Naive thymus-derived CD4-positive, alpha-beta T cell (primary cell): ENCODE measurements at regions not wholly inside any gene's neighbourhood (a gene's known extent, or its start where the extent isn't known, plus 50 kb on each side); places are given as distances from the start of the nearest gene placed in this dataset.
"Not testable (repeated sequence)": the region's sequence is repeated elsewhere in the genome, so short reads cannot be mapped to it uniquely, and the experiment has no call there.

ENCODE experiments used
- ATAC-seq: fragments of 150-1000 bp; cut with Tn5 transposase; 2 replicates; pipeline ENCODE4 v1.10.0; 2021; ENCODE audit warnings: mild to moderate bottlenecking, moderate library complexity
- CTCF ChIA-PET: fragments of 350-600 bp; sonication (Branson Sonifier 250); formaldehyde crosslinking; loops from one replicate; lab custom pipeline; 2021; ENCODE audit warnings: antibody characterized with exemption; lab: Charles Lee
- POLR2A ChIA-PET: fragments of 350-600 bp; sonication (Branson Sonifier 250); formaldehyde crosslinking; loops from one replicate; lab custom pipeline; 2021; ENCODE audit warnings: antibody characterized with exemption, inconsistent platforms; lab: Charles Lee
- DNase-seq, 9 donors: peaks; one replicate each; pipeline versions ENCODE4 v3.0.0 to v3.0.0-alpha.2; 2020 to 2022; ENCODE audit warnings: mixed read lengths in 1 of 9
- H3K27ac ChIP-seq: one replicate; pipeline ENCODE4 v1.7.0; 2013; ENCODE audit warnings: mild to moderate bottlenecking, low read depth, low read length, moderate library complexity
- H3K27me3 ChIP-seq, 2 donors: one replicate each; pipeline ENCODE4 v1.7.0; 2013; ENCODE audit warnings: low read length in 2 of 2, mild to moderate bottlenecking in 2 of 2, moderate library complexity in 2 of 2; ENCODE audit not compliant: control insufficient read depth in 2 of 2, insufficient read depth in 2 of 2
- H3K36me3 ChIP-seq, 3 experiments: 1 replicate in 2 of 3; 2 replicates in 1 of 3; pipeline ENCODE4 v1.7.0; 2013; ENCODE audit warnings: low read length in 3 of 3, mild to moderate bottlenecking in 3 of 3, moderate library complexity in 1 of 3; ENCODE audit not compliant: insufficient read depth in 3 of 3, control insufficient read depth in 2 of 3
- H3K4me1 ChIP-seq, 2 donors: one replicate each; pipeline ENCODE4 v1.7.0; 2013; ENCODE audit warnings: low read length in 2 of 2, mild to moderate bottlenecking in 2 of 2, moderate library complexity in 1 of 2; ENCODE audit not compliant: control insufficient read depth in 2 of 2, insufficient read depth in 2 of 2
- H3K4me3 ChIP-seq: 2 replicates; pipeline ENCODE4 v1.7.0; 2013; ENCODE audit warnings: mild to moderate bottlenecking, low read length
- H3K9me3 ChIP-seq, 3 experiments: 1 replicate in 2 of 3; 2 replicates in 1 of 3; pipeline ENCODE4 v1.7.0; 2013; ENCODE audit warnings: low read length in 3 of 3; ENCODE audit not compliant: control insufficient read depth in 2 of 3
- H3K27ac Mint-ChIP-seq, 9 donors: one replicate each; pipeline ENCODE4 v1.8.0; 2020 to 2022; ENCODE audit warnings: mixed read lengths in 9 of 9, mild to moderate bottlenecking in 8 of 9, moderate library complexity in 5 of 9, inconsistent platforms in 2 of 9
- H3K27me3 Mint-ChIP-seq, 5 donors: one replicate each; pipeline ENCODE4 v1.8.0; 2021 to 2022; ENCODE audit warnings: mixed read lengths in 5 of 5, mild to moderate bottlenecking in 1 of 5
- H3K36me3 Mint-ChIP-seq, 5 donors: one replicate each; pipeline ENCODE4 v1.8.0; 2020 to 2022; ENCODE audit warnings: mixed read lengths in 5 of 5, mild to moderate bottlenecking in 3 of 5, inconsistent platforms in 1 of 5
- H3K4me1 Mint-ChIP-seq, 7 donors: one replicate each; pipeline ENCODE4 v1.8.0; 2020 to 2022; ENCODE audit warnings: mixed read lengths in 7 of 7, mild to moderate bottlenecking in 3 of 7, inconsistent platforms in 1 of 7
- H3K4me3 Mint-ChIP-seq, 10 donors: one replicate each; pipeline ENCODE4 v1.8.0; 2020 to 2022; ENCODE audit warnings: mild to moderate bottlenecking in 10 of 10, mixed read lengths in 10 of 10, moderate library complexity in 6 of 10, inconsistent platforms in 2 of 10
- H3K9me3 Mint-ChIP-seq, 11 donors: one replicate each; pipeline ENCODE4 v1.8.0; 2020 to 2022; ENCODE audit warnings: mixed read lengths in 11 of 11, mild to moderate bottlenecking in 4 of 11, inconsistent platforms in 1 of 11, moderate library complexity in 1 of 11
- intact Hi-C, 2 donors: fragments of 100-400 bp; cut with micrococcal nuclease; formaldehyde crosslinking; loops; one replicate each; pipeline ENCODE4 v1.15.1; 2023

DNA sequence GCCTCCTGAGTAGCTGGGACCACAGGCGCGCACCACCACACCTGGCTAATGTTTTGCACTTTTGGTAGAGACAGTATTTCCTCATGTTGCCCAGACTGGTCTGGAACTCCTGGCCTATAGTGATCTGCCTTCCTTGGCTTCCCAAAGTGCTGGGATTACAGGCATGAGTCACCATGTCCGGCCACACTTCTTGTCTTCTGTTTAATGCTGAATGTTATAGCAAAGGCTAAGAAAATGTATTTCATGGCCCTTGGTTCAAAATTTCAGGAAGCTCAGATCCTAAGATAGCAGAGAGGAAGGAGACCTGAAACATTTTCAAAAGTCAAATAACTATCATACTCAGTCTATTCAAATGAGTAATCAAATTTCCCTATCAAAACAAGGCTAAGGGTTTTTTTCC is 229.6 kb downstream of the BAMBI start:
- POLR2A ChIA-PET: no interaction called here
- no peak overlapping the region for H3K4me3 Mint-ChIP-seq
- H3K4me3 ChIP-seq: no peak overlapping the region
- ATAC-seq (no peak), DNase-seq (no peak)
- H3K27ac Mint-ChIP-seq: no peak overlapping the region
- H3K27me3 ChIP-seq: no peaks in the 10 kb centered on the region
- H3K9me3 Mint-ChIP-seq: no peaks in the 10 kb centered on the region
- H3K36me3 Mint-ChIP-seq: no peaks in the 10 kb centered on the region
- intact Hi-C loops: no loop called here
- H3K27ac ChIP-seq: no peak overlapping the region
- no peaks in the 10 kb centered on the region for H3K9me3 ChIP-seq
- CTCF ChIA-PET: no interaction called here
- peaks cover 0 to 6% (median 1%) of the 10 kb centered on the region in 5 donors for H3K27me3 Mint-ChIP-seq
- no peaks in the 10 kb centered on the region for H3K4me1 ChIP-seq
- H3K4me1 Mint-ChIP-seq: no peaks in the 10 kb centered on the region
- no peaks in the 10 kb centered on the region for H3K36me3 ChIP-seq

DNA sequence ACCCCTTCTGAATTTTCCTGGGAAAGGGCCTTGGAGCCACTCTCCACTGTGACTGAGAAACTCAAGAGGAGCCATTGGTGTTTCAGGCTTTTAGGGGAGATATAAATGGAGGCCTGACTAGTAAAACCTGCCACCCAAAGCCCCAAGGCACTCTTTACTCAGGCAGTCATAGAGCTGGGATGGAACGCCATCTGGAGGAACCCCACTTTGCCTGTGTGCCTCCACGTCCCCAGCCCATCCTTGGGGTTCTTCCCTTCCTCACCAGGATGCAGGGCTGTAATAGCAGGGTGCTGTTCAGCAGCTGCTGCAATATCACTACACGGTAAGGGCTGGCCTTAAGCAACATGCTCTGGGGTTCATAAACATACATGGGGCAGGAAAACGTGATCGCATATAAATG is 232.6 kb downstream of the BAMBI start:
- ATAC-seq: no peak
- Mint-ChIP-seq H3K9me3 (no peaks in the 10 kb centered on the region), H3K4me1 (no peaks in the 10 kb centered on the region), H3K36me3 (no peaks in the 10 kb centered on the region), H3K4me3 (no peak overlapping the region), H3K27me3 (peaks cover 0 to 7% (median 0%) of the 10 kb centered on the region in 5 donors), H3K27ac (no peak overlapping the region)
- Histone ChIP-seq H3K4me1 (no peaks in the 10 kb centered on the region), H3K27ac (no peak overlapping the region), H3K27me3 (no peaks in the 10 kb centered on the region), H3K4me3 (no peak overlapping the region), H3K9me3 (no peaks in the 10 kb centered on the region), H3K36me3 (no peaks in the 10 kb centered on the region)
- POLR2A ChIA-PET: no interaction called here
- CTCF ChIA-PET: no interaction called here
- intact Hi-C loops: no loop called here
- DNase-seq: no peak

GRCh38 chr10:28910956-28911355 is 233.6 kb downstream of the BAMBI start:
- ATAC-seq (no peak), DNase-seq (no peak)
- H3K27me3 Mint-ChIP-seq: peaks cover 0 to 7% (median 0%) of the 10 kb centered on the region in 5 donors
- no peaks in the 10 kb centered on the region for H3K36me3 ChIP-seq
- no peaks in the 10 kb centered on the region for H3K4me1 Mint-ChIP-seq
- ChIA-PET POLR2A (no interaction called here), CTCF (no interaction called here)
- H3K9me3 Mint-ChIP-seq: no peaks in the 10 kb centered on the region
- no peak overlapping the region for H3K27ac ChIP-seq
- H3K4me1 ChIP-seq: no peaks in the 10 kb centered on the region
- intact Hi-C loops: no loop called here
- no peaks in the 10 kb centered on the region for H3K36me3 Mint-ChIP-seq
- no peaks in the 10 kb centered on the region for H3K27me3 ChIP-seq
- no peaks in the 10 kb centered on the region for H3K9me3 ChIP-seq
- H3K4me3 Mint-ChIP-seq: no peak overlapping the region
- no peak overlapping the region for H3K27ac Mint-ChIP-seq
- H3K4me3 ChIP-seq: no peak overlapping the region

DNA sequence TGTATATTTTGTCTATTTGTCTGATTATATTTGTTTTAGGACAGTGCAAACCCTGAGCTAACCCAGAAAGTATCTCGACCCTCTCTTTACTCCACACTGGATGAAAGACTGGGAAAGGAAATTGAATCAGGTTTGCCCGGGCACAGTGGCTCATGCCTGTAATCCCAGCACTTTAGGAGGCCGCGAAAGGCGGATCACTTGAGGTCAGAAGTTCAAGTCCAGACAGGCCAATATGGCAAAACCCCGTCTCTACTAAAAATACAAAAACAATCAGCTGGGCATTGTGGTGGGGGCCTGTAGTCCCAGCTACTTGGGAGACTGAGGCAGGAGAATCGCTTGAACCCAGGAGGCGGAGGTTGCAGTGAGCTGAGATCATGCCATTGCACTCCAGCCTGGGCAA is 234.2 kb downstream of the BAMBI start:
- H3K36me3 Mint-ChIP-seq, H3K27me3 ChIP-seq, DNase-seq, H3K4me1 Mint-ChIP-seq, H3K9me3 ChIP-seq, H3K27me3 Mint-ChIP-seq, intact Hi-C loops, CTCF ChIA-PET, H3K27ac Mint-ChIP-seq, H3K4me1 ChIP-seq, POLR2A ChIA-PET, H3K27ac ChIP-seq, H3K9me3 Mint-ChIP-seq, ATAC-seq, H3K4me3 ChIP-seq, H3K4me3 Mint-ChIP-seq, H3K36me3 ChIP-seq: not testable (repeated sequence)

- ChIA-PET POLR2A (no interaction called here), CTCF (no interaction called here)
- Mint-ChIP-seq H3K4me3 (no peak overlapping the region), H3K27ac (no peak overlapping the region), H3K9me3 (no peaks in the 10 kb centered on the region), H3K4me1 (no peaks in the 10 kb centered on the region), H3K36me3 (no peaks in the 10 kb centered on the region), H3K27me3 (peaks cover 0 to 7% (median 0%) of the 10 kb centered on the region in 5 donors)
- no peak for DNase-seq
- Histone ChIP-seq H3K36me3 (no peaks in the 10 kb centered on the region), H3K27ac (no peak overlapping the region), H3K9me3 (no peaks in the 10 kb centered on the region), H3K4me1 (no peaks in the 10 kb centered on the region), H3K27me3 (no peaks in the 10 kb centered on the region), H3K4me3 (no peak overlapping the region)
- ATAC-seq: no peak
- intact Hi-C loops: no loop called here
Measured at GRCh38 chr10:28912017-28912783, 234.9 kb downstream of the BAMBI start.

DNA sequence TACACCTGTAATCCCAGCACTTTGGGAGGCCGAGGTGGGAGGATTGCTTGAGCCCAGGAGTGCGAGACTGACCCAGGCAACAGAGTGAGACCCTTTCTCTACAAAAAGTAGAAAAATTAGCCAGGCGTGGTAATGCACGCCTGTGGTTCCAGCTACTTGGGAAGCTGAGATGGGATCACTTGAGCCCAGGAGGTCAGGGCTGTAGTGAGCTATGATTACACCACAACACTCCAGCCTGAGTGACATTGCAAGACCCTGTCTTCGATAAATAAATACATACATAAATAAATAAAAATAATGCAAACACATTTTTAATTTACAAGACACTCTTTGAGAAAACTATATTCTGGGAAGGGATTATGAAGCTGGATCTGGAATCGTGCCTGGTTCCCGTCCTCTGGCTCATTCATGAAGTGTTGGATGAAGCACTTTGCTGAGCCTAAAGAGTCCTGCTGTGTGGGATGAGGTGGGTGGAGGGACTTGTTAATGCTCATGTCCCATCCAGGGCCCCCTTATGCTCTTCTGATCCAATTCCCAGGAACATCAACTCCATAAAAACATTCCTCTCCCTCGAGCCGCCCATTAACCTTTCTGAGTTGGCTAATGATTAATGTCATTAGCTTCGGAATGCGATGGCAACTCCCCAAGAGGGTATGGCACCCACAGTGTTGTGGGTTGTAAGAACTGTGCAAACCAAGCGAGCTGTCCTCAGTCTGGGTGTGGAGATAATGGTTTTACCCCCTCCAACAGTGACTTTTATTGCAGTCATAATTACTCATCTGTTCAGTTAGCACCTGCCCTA is 236.3 kb downstream of the BAMBI start:
- H3K4me1 Mint-ChIP-seq: no peaks in the 10 kb centered on the region

DNA sequence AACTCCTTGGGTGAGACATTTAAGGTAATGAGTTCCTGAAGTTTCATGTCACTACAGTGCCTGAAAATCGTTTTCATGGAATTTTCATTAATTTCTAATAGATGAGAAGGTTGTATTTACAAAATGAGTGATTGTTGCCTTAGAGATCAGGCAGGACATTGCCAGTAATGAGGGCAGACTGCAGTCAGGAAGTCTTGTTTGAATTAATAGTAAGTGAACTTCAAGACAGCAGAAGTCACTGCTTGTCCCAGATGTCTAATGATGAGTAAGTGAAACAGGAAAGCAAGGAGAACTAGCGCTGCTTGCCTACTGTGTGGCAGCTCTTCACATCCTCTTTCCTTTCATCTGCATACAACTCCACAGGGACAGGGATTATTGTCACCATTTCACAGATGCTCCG is 237.4 kb downstream of the BAMBI start:
- H3K27me3 ChIP-seq: no peaks in the 10 kb centered on the region
- Mint-ChIP-seq H3K27ac (no peak overlapping the region), H3K9me3 (peaks cover 0 to 2% (median 0%) of the 10 kb centered on the region in 11 donors), H3K36me3 (no peaks in the 10 kb centered on the region), H3K4me1 (no peaks in the 10 kb centered on the region), H3K4me3 (no peak overlapping the region), H3K27me3 (peaks cover 0 to 12% (median 5%) of the 10 kb centered on the region in 5 donors)
- no peak for ATAC-seq
- H3K27ac ChIP-seq: no peak overlapping the region
- intact Hi-C loops: no loop called here
- H3K9me3 ChIP-seq: no peaks in the 10 kb centered on the region
- H3K4me1 ChIP-seq: no peaks in the 10 kb centered on the region
- POLR2A ChIA-PET: no interaction called here
- no peak for DNase-seq
- CTCF ChIA-PET: no interaction called here
- H3K4me3 ChIP-seq: no peak overlapping the region
- no peaks in the 10 kb centered on the region for H3K36me3 ChIP-seq

More for the DNA sequence above, 236.3 kb downstream of the BAMBI start:
- H3K27me3 Mint-ChIP-seq: peaks cover 0 to 7% (median under 1%) of the 10 kb centered on the region in 5 donors
- ATAC-seq (no peak), DNase-seq (no peak)
- no peaks in the 10 kb centered on the region for H3K9me3 Mint-ChIP-seq
- POLR2A ChIA-PET: no interaction called here
- Histone ChIP-seq H3K9me3 (no peaks in the 10 kb centered on the region), H3K36me3 (no peaks in the 10 kb centered on the region), H3K4me3 (no peak overlapping the region), H3K27ac (no peak overlapping the region), H3K4me1 (no peaks in the 10 kb centered on the region), H3K27me3 (no peaks in the 10 kb centered on the region)
- H3K27ac Mint-ChIP-seq: no peak overlapping the region
- intact Hi-C loops: no loop called here
- no peak overlapping the region for H3K4me3 Mint-ChIP-seq
- CTCF ChIA-PET: no interaction called here
- no peaks in the 10 kb centered on the region for H3K36me3 Mint-ChIP-seq
